ENCODE measurements at regions not wholly inside any gene's neighbourhood (a gene's known extent, or its start where the extent isn't known, plus 50 kb on each side); places are given as distances from the start of the nearest gene placed in this dataset.

GRCh38 chr18:45161850-45162249 lies 453.4 kb upstream of the SLC14A2 start:
- dilution Hi-C loops (cut with MboI; ENCODE audit: extremely low pct_ligation_motif_present, low sequenced_read_pairs), result no loop called here
- TF ChIP-seq EZH2 (IDR thresholded peaks at IDR 0.05; ENCODE audit: low read length) (no peak), CTCF (optimal IDR thresholded peaks at IDR 0.05 in 1 of 3, IDR thresholded peaks at IDR 0.05 in 1 of 3, conservative IDR thresholded peaks at IDR 0.05 in 1 of 3; ENCODE audit: extremely low read depth in 1 of 3, insufficient read depth in 2 of 3, low read length in 3 of 3) (no peak)

GRCh38 chr18:45163871-45164270 lies 451.4 kb upstream of the SLC14A2 start:
- H2AFZ ChIP-seq (ENCODE audit: control insufficient read depth, low read length), result no peak overlapping the region
- DNase-seq (ENCODE audit: low read depth, low spot score), result no peak

More at GRCh38 chr18:45161850-45162249, 453.4 kb upstream of the SLC14A2 start:
- peaks cover 13% of the 10 kb centered on the region for H3K4me1 ChIP-seq (ENCODE audit: control insufficient read depth, extremely low read depth, insufficient read depth, low read length)
- DNase-seq (ENCODE audit: low read depth, low spot score) (no peak), FAIRE-seq (no peak)
- no peak overlapping the region for H3K27ac ChIP-seq (ENCODE audit: control insufficient read depth, insufficient read depth, low read length)
- H3K36me3 ChIP-seq (ENCODE audit: control insufficient read depth in 2 of 2, extremely low read depth in 1 of 2, insufficient read depth in 2 of 2, low read length in 2 of 2), result no peaks in the 10 kb centered on the region
- no peak overlapping the region for H3K4me2 ChIP-seq (ENCODE audit: control insufficient read depth, extremely low read depth, insufficient read depth, low read depth, low read length)
- no peaks in the 10 kb centered on the region for H3K79me2 ChIP-seq (ENCODE audit: control insufficient read depth, insufficient read depth, low read length)
- H3K9ac ChIP-seq (ENCODE audit: control insufficient read depth, extremely low read depth, insufficient read depth, low read length), result no peak overlapping the region
- no peaks in the 10 kb centered on the region for H3K27me3 ChIP-seq (ENCODE audit: control insufficient read depth, extremely low read depth, insufficient read depth, low read length)
- no peaks in the 10 kb centered on the region for H4K20me1 ChIP-seq (ENCODE audit: control insufficient read depth, extremely low read depth, insufficient read depth, low read length)
- H2AFZ ChIP-seq (ENCODE audit: control insufficient read depth, low read length), result no peak overlapping the region
- no peaks in the 10 kb centered on the region for H3K9me1 ChIP-seq (ENCODE audit: control insufficient read depth, extremely low read depth, insufficient read depth, low read length)
- no peaks in the 10 kb centered on the region for H3K9me3 ChIP-seq (ENCODE audit: control insufficient read depth, low read depth, low read length)
- H3K4me3 ChIP-seq (ENCODE audit: control insufficient read depth in 2 of 3, extremely low read depth in 1 of 3, insufficient read depth in 2 of 3, low read depth in 1 of 3, low read length in 3 of 3), result no peak overlapping the region

More at GRCh38 chr18:45163871-45164270, 451.4 kb upstream of the SLC14A2 start:
- TF ChIP-seq CTCF (optimal IDR thresholded peaks at IDR 0.05 in 1 of 3, IDR thresholded peaks at IDR 0.05 in 1 of 3, conservative IDR thresholded peaks at IDR 0.05 in 1 of 3; ENCODE audit: extremely low read depth in 1 of 3, insufficient read depth in 2 of 3, low read length in 3 of 3), result no peak
- no peak for TF ChIP-seq EZH2 (IDR thresholded peaks at IDR 0.05; ENCODE audit: low read length)
- Histone ChIP-seq H3K4me3 (ENCODE audit: control insufficient read depth in 2 of 3, extremely low read depth in 1 of 3, insufficient read depth in 2 of 3, low read depth in 1 of 3, low read length in 3 of 3) (no peak overlapping the region), H3K27me3 (ENCODE audit: control insufficient read depth, extremely low read depth, insufficient read depth, low read length) (no peaks in the 10 kb centered on the region), H3K79me2 (ENCODE audit: control insufficient read depth, insufficient read depth, low read length) (no peaks in the 10 kb centered on the region), H4K20me1 (ENCODE audit: control insufficient read depth, extremely low read depth, insufficient read depth, low read length) (no peaks in the 10 kb centered on the region), H3K36me3 (ENCODE audit: control insufficient read depth in 2 of 2, extremely low read depth in 1 of 2, insufficient read depth in 2 of 2, low read length in 2 of 2) (no peaks in the 10 kb centered on the region), H3K27ac (ENCODE audit: control insufficient read depth, insufficient read depth, low read length) (no peak overlapping the region), H3K9me1 (ENCODE audit: control insufficient read depth, extremely low read depth, insufficient read depth, low read length) (no peaks in the 10 kb centered on the region), H3K4me1 (ENCODE audit: control insufficient read depth, extremely low read depth, insufficient read depth, low read length) (peaks cover 33% of the 10 kb centered on the region), H3K9me3 (ENCODE audit: control insufficient read depth, low read depth, low read length) (no peaks in the 10 kb centered on the region), H3K9ac (ENCODE audit: control insufficient read depth, extremely low read depth, insufficient read depth, low read length) (no peak overlapping the region), H3K4me2 (ENCODE audit: control insufficient read depth, extremely low read depth, insufficient read depth, low read depth, low read length) (no peak overlapping the region)
- no peak for FAIRE-seq
- dilution Hi-C loops (cut with MboI; ENCODE audit: extremely low pct_ligation_motif_present, low sequenced_read_pairs), result no loop called here
